ENCODE measurements at regions not wholly inside any gene's neighbourhood (a gene's known extent, or its start where the extent isn't known, plus 50 kb on each side); places are given as distances from the start of the nearest gene placed in this dataset.

DNA sequence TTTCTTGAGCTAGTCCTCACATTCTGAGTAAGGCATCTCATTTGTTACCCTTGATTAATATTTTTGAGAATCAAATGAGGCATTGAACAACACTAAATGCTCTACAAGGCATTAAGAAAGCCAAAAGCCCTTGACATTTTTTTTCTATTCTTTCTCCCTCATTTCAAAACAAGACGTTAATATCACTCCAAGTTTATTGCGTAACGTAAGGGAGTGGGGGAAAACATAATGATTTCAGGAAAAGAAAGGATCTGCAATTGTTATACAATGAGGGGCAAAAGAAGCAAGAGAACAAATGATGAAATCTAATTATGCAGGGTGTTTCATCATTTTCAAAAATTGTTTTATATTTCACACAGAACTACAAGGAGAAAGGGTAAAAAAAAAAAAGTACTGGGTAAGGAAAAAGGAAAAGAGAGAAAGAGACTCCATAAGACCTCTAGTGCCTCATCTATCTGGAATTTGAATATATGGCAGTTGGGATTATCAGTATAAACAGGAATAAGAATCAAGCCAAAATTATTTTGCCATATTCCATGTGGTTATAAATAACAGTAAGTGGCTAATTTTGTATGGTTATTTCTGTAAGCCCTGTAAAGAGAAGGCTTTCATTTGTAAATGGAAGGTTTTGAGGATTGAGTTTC, 163.0 kb downstream of the ABCA8 start:
- no peaks in the 10 kb centered on the region for H3K4me1 ChIP-seq
- no peak overlapping the region for H3K4me3 ChIP-seq (ENCODE audit: low read depth, low read length)
- H3K27me3 ChIP-seq, result peaks cover 7% of the 10 kb centered on the region; the same call in 1 of the 2 replicates
- no peaks in the 10 kb centered on the region for H3K36me3 ChIP-seq
- DNase-seq, result no peak
- TF ChIP-seq, protein P1, sequence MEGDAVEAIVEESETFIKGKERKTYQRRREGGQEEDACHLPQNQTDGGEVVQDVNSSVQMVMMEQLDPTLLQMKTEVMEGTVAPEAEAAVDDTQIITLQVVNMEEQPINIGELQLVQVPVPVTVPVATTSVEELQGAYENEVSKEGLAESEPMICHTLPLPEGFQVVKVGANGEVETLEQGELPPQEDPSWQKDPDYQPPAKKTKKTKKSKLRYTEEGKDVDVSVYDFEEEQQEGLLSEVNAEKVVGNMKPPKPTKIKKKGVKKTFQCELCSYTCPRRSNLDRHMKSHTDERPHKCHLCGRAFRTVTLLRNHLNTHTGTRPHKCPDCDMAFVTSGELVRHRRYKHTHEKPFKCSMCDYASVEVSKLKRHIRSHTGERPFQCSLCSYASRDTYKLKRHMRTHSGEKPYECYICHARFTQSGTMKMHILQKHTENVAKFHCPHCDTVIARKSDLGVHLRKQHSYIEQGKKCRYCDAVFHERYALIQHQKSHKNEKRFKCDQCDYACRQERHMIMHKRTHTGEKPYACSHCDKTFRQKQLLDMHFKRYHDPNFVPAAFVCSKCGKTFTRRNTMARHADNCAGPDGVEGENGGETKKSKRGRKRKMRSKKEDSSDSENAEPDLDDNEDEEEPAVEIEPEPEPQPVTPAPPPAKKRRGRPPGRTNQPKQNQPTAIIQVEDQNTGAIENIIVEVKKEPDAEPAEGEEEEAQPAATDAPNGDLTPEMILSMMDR (IDR thresholded peaks at IDR 0.05; ENCODE audit: low read depth, low read length), result no peak
- H3K9me3 ChIP-seq, result no peaks in the 10 kb centered on the region

DNA sequence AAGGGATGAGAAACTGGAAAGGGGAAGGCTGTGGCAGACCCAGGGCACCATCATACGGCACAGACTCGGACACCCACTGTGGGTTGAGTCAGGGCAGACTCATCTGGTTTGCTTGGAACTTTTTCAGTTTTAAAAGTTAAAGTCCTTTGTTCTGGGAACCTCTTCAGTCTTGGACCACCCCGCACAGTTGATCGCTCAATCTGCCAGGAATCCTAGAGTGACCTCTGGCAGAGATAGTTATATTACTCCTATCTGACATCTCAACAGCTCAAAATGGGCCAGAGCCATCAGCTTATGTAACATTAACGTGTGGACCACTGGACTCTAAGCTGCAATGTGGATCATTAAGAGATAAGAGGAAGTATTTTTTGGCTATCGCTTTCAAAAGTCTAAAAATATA, 164.3 kb downstream of the ABCA8 start:
- DNase-seq, result no peak
- peaks cover 7% of the 10 kb centered on the region; the same call in 1 of the 2 replicates for H3K27me3 ChIP-seq
- H3K9me3 ChIP-seq, result no peaks in the 10 kb centered on the region
- TF ChIP-seq, protein P1 (IDR thresholded peaks at IDR 0.05; ENCODE audit: low read depth, low read length), result no peak
- H3K4me1 ChIP-seq, result no peaks in the 10 kb centered on the region
- H3K4me3 ChIP-seq (ENCODE audit: low read depth, low read length), result no peak overlapping the region
- no peaks in the 10 kb centered on the region for H3K36me3 ChIP-seq

DNA sequence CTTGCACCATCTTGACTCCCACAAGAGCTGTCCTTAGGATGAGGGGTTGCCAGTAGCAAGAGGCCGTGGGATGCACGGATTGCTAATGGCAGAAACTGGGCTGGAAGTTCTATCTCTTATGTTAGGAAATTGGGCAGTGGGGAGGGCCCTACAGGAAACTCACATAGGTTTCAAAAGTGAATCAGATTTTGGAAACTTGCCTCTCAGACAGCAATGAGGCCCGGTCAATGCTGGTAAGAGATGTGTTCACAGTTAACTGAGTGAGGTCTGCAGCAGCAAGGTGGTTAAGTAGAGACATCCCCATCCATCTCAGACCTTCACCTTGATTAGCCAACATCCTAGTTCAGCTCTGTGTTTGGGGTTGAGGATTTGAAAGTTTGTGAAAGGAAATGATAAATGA, 164.7 kb downstream of the ABCA8 start:
- TF ChIP-seq, protein P1 (IDR thresholded peaks at IDR 0.05; ENCODE audit: low read depth, low read length), result no peak

DNA sequence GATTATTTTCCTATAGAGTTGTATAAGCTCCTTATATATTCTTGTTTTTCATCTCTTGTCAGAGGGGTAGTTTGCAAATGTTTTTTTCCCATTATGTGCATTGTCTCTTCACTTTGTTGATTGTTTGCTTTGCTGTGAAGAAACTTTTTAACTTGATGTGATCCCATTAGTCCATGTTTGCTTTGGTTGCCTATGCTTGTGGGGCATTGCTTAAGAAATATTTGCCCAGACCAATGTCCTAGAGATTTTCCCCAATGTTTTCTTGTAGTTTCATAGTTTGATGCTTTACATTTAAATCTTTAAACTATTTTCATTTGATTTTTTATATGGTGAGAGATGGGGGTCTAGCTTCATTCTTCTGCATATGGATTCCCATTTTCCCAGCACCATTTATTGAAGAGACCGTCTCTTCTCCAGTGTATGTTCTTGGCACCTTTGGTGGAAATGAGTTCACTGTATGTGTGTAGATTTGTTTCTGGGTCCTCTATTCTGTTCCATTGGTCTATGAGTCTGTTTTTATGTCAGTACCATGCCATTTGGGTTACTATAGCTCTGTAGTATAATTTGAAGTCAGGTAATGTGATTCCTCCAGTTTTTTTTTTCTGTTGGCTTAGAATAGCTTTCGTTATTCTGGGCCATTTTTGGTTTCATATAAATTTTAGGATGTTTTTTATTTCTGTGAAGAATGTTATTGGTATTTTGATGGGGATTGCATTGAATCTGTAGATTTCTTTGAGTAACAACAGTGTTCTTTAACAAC, 165.8 kb downstream of the ABCA8 start:
- H3K4me3 ChIP-seq (ENCODE audit: low read depth, low read length), result no peak overlapping the region
- no peaks in the 10 kb centered on the region for H3K36me3 ChIP-seq
- DNase-seq, result no peak
- no peaks in the 10 kb centered on the region for H3K4me1 ChIP-seq
- TF ChIP-seq, protein P1 (IDR thresholded peaks at IDR 0.05; ENCODE audit: low read depth, low read length), result no peak
- H3K27me3 ChIP-seq, result peaks cover 7% of the 10 kb centered on the region; the same call in 1 of the 2 replicates
- H3K9me3 ChIP-seq, result no peaks in the 10 kb centered on the region

More for the DNA sequence above, 164.7 kb downstream of the ABCA8 start:
- Histone ChIP-seq H3K9me3 (no peaks in the 10 kb centered on the region), H3K36me3 (no peaks in the 10 kb centered on the region), H3K4me3 (ENCODE audit: low read depth, low read length) (no peak overlapping the region), H3K4me1 (no peaks in the 10 kb centered on the region), H3K27me3 (peaks cover 7% of the 10 kb centered on the region; the same call in 1 of the 2 replicates)
- DNase-seq, result no peak

DNA sequence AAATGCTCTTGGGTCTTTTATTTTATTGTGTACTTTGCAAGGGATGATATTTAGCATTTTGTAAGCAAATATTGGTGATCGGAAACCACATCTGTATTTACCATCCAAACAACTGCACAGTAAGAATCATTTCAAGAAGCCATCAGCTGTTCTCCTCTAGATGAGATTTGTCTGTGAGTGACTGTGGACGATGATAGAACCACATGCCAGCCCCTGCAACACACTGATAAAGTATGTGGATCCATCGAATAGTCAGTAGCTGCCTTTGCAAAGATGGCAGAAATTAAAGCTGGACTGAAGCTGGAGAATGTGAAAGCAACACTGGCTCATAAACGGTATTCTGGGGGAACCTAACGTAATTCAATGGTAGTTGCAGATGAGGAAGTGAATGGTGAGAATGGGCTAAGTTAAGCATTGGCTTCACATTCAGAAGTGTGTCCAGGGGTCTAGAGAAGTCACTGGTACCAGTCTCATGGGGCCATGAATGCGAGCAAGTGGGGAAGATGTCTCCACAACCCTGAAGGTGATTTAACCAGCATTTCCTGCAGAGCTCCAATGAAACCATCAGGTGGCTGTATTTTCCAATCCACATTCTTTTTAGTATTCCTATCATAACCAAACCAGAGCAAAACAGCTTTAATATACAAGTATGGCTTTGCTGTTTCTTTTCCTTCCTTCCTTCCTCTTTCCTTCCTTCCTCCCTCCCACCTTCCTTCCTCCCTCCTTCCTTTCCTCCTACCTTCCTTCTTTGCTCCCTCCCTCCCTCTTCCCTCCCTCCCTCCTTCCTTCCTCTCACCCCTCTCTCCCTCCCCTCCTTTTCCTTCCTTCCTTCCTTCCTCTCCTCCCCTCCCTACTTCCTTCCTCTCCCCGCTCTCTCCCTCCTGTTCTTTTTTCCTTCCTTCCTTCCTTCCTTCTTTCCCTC, 169.4 kb downstream of the ABCA8 start:
- Histone ChIP-seq H3K27me3 (no peaks in the 10 kb centered on the region), H3K9me3 (no peaks in the 10 kb centered on the region), H3K36me3 (no peaks in the 10 kb centered on the region), H3K4me1 (no peaks in the 10 kb centered on the region), H3K4me3 (ENCODE audit: low read depth, low read length) (no peak overlapping the region)
- TF ChIP-seq, protein P1 (IDR thresholded peaks at IDR 0.05; ENCODE audit: low read depth, low read length), result no peak
- DNase-seq, result no peak
